Astrocyte (in vitro differentiated cells and primary cell): ENCODE measurements at regions not wholly inside any gene's neighbourhood (a gene's known extent, or its start where the extent isn't known, plus 50 kb on each side); places are given as distances from the start of the nearest gene placed in this dataset.

Source experiments
- CTCF ChIP-seq: IDR thresholded peaks from 2 replicates; pipeline ENCODE4 v1.5.1; 2011; ENCODE audit warnings: low read depth, mild to moderate bottlenecking, inconsistent platforms, low read length, moderate library complexity; ENCODE audit not compliant: insufficient read depth
- EZH2 ChIP-seq: IDR thresholded peaks from 2 replicates; pipeline ENCODE4 v1.6.1; 2012; ENCODE audit warnings: mild to moderate bottlenecking, low read length, inconsistent platforms; ENCODE audit not compliant: insufficient read depth

GRCh38 chr13:92952161-92952560, 274.4 kb upstream of the GPC6 start:
- TF ChIP-seq CTCF: no peak
- no peak for TF ChIP-seq EZH2
